Astrocyte (in vitro differentiated cells and primary cell): ENCODE measurements at regions not wholly inside any gene's neighbourhood (a gene's known extent, or its start where the extent isn't known, plus 50 kb on each side); places are given as distances from the start of the nearest gene placed in this dataset.

ENCODE experiments used
- DNase-seq: peaks from one replicate; pipeline ENCODE4 v3.0.0-alpha.2; 2010; ENCODE audit warnings: low read depth
- FAIRE-seq: peaks from 2 replicates; lab custom pipeline; 2011; peaks lifted over from hg19 to GRCh38; lab: Jason Lieb, UNC
- H2AFZ ChIP-seq: 2 replicates; pipeline ENCODE4 v1.6.0; 2012; ENCODE audit warnings: low read depth, low read length, inconsistent platforms
- H3K27ac ChIP-seq: 2 replicates; pipeline ENCODE4 v1.5.1; 2011; ENCODE audit warnings: low read depth, low read length, inconsistent platforms
- H3K27me3 ChIP-seq: 2 replicates; pipeline ENCODE4 v1.6.0; 2011; ENCODE audit warnings: low read length, inconsistent platforms; ENCODE audit not compliant: insufficient read depth
- H3K36me3 ChIP-seq: 2 replicates; pipeline ENCODE4 v1.5.1; 2011; ENCODE audit warnings: low read length, inconsistent platforms; ENCODE audit not compliant: insufficient read depth
- H3K4me1 ChIP-seq: 2 replicates; pipeline ENCODE4 v1.5.1; 2011; ENCODE audit warnings: low read length, inconsistent platforms; ENCODE audit not compliant: insufficient read depth
- H3K4me2 ChIP-seq: 2 replicates; pipeline ENCODE4 v1.6.0; 2012; ENCODE audit warnings: low read length, inconsistent platforms
- H3K4me3 ChIP-seq: 2 replicates; pipeline ENCODE4 v1.5.1; 2011; ENCODE audit warnings: low read depth, mild to moderate bottlenecking, low read length, inconsistent platforms; ENCODE audit not compliant: insufficient read depth
- H3K79me2 ChIP-seq: 2 replicates; pipeline ENCODE4 v1.6.0; 2012; ENCODE audit warnings: mild to moderate bottlenecking, low read length, inconsistent platforms; ENCODE audit not compliant: insufficient read depth
- H3K9ac ChIP-seq: 2 replicates; pipeline ENCODE4 v1.6.0; 2012; ENCODE audit warnings: mild to moderate bottlenecking, low read length, inconsistent platforms
- H3K9me3 ChIP-seq: 2 replicates; pipeline ENCODE4 v1.5.1; 2012; ENCODE audit warnings: low read depth, mild to moderate bottlenecking, low read length, inconsistent platforms; ENCODE audit not compliant: insufficient read depth
- H4K20me1 ChIP-seq: 2 replicates; pipeline ENCODE4 v1.6.0; 2012; ENCODE audit warnings: low read length, inconsistent platforms; ENCODE audit not compliant: insufficient read depth
- H3K27ac Mint-ChIP-seq: one replicate; pipeline ENCODE4 v1.8.0; 2021; ENCODE audit warnings: mild to moderate bottlenecking, mixed read lengths; ENCODE audit not compliant: unreplicated experiment
- H3K27me3 Mint-ChIP-seq: one replicate; pipeline ENCODE4 v1.8.0; 2021; ENCODE audit warnings: low read depth, mixed read lengths; ENCODE audit not compliant: unreplicated experiment
- H3K36me3 Mint-ChIP-seq: one replicate; pipeline ENCODE4 v1.8.0; 2021; ENCODE audit warnings: low read depth, mixed read lengths; ENCODE audit not compliant: unreplicated experiment
- H3K4me1 Mint-ChIP-seq: one replicate; pipeline ENCODE4 v1.8.0; 2021; ENCODE audit warnings: low read depth, mixed read lengths; ENCODE audit not compliant: unreplicated experiment
- H3K4me3 Mint-ChIP-seq: one replicate; pipeline ENCODE4 v1.8.0; 2021; ENCODE audit warnings: mild to moderate bottlenecking, moderate library complexity, mixed read lengths; ENCODE audit not compliant: unreplicated experiment
- H3K9me3 Mint-ChIP-seq: one replicate; pipeline ENCODE4 v1.8.0; 2021; ENCODE audit warnings: mild to moderate bottlenecking, mixed read lengths; ENCODE audit not compliant: unreplicated experiment
- CTCF ChIP-seq: IDR thresholded peaks from 2 replicates; pipeline ENCODE4 v1.5.1; 2011; ENCODE audit warnings: low read depth, mild to moderate bottlenecking, inconsistent platforms, low read length, moderate library complexity; ENCODE audit not compliant: insufficient read depth
- EZH2 ChIP-seq: IDR thresholded peaks from 2 replicates; pipeline ENCODE4 v1.6.1; 2012; ENCODE audit warnings: mild to moderate bottlenecking, low read length, inconsistent platforms; ENCODE audit not compliant: insufficient read depth

DNA sequence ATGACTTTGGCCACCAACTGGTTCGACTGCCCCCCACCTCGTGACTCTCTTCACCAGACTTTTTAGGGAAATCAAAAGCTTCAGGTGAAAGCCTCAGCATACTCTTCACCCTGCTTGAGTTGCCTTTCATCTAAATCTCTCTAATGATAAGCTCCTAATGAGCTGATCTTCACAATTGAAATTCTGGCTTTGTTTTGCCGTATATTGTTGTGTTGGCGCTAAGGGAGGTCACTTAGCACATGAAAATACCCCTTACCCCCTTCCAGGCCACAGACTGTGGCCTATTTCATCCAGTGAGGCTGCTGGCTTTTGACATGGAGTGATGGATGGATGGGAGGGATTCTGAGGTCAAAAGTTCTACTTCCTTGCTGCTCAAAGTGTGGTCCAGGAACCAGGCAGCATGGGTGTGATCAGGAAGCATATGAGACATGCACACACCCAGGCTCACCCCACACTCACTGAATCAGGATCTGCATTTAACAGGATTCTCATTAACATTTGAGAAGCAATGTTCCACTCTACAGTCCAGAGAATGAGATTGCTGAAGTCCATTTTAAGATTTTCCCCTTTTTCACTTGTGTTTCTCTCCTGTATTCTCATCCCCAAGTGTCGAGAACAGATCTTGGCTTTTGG, 131.4 kb downstream of the DACT1 start:
- no peak for FAIRE-seq

GRCh38 chr14:58769771-58770170, 132.0 kb downstream of the DACT1 start:
- no peaks in the 10 kb centered on the region for H3K4me1 ChIP-seq
- no peaks in the 10 kb centered on the region for H3K27me3 ChIP-seq
- H3K27me3 Mint-ChIP-seq: peaks cover 13% of the 10 kb centered on the region

More for the DNA sequence above, 131.4 kb downstream of the DACT1 start:
- H3K27ac ChIP-seq: no peak overlapping the region
- Mint-ChIP-seq H3K4me1 (peaks cover 17% of the 10 kb centered on the region), H3K27me3 (peaks cover 13% of the 10 kb centered on the region), H3K4me3 (no peak overlapping the region), H3K27ac (no peak overlapping the region), H3K9me3 (no peaks in the 10 kb centered on the region), H3K36me3 (no peaks in the 10 kb centered on the region)
- no peak overlapping the region for H2AFZ ChIP-seq
- TF ChIP-seq EZH2 (no peak), CTCF (no peak)
- no peaks in the 10 kb centered on the region for H3K4me1 ChIP-seq
- no peak overlapping the region for H3K9ac ChIP-seq
- no peak overlapping the region for H3K4me2 ChIP-seq
- DNase-seq: no peak
- no peak overlapping the region for H3K4me3 ChIP-seq
- no peaks in the 10 kb centered on the region for H3K79me2 ChIP-seq
- H3K36me3 ChIP-seq: no peaks in the 10 kb centered on the region
- no peaks in the 10 kb centered on the region for H3K27me3 ChIP-seq
- H3K9me3 ChIP-seq: no peaks in the 10 kb centered on the region
- no peaks in the 10 kb centered on the region for H4K20me1 ChIP-seq

More at GRCh38 chr14:58769771-58770170, 132.0 kb downstream of the DACT1 start:
- no peak for TF ChIP-seq EZH2
- no peak for TF ChIP-seq CTCF
- no peak overlapping the region for H3K4me3 ChIP-seq
- DNase-seq (no peak), FAIRE-seq (no peak)
- H4K20me1 ChIP-seq: no peaks in the 10 kb centered on the region
- H3K9me3 ChIP-seq: no peaks in the 10 kb centered on the region
- H3K79me2 ChIP-seq: no peaks in the 10 kb centered on the region
- H3K27ac ChIP-seq: no peak overlapping the region
- Mint-ChIP-seq H3K27ac (no peak overlapping the region), H3K4me3 (no peak overlapping the region), H3K36me3 (no peaks in the 10 kb centered on the region), H3K4me1 (peaks cover 19% of the 10 kb centered on the region), H3K9me3 (no peaks in the 10 kb centered on the region)
- H3K9ac ChIP-seq: no peak overlapping the region
- H3K4me2 ChIP-seq: no peak overlapping the region
- H3K36me3 ChIP-seq: no peaks in the 10 kb centered on the region
- no peak overlapping the region for H2AFZ ChIP-seq
